A673 (cell line): ENCODE measurements at regions not wholly inside any gene's neighbourhood (a gene's known extent, or its start where the extent isn't known, plus 50 kb on each side); places are given as distances from the start of the nearest gene placed in this dataset.

ENCODE experiments used
- BruUV-seq: library from RNA; stranded (reverse); fragments of 400-500 nt; replicated peaks from 2 replicates; lab custom pipeline; 2021; lab: Mats Ljungman, UMichigan
- CTCF ChIA-PET: fragments of 300-600 bp; sonication (Branson Sonifier 250); formaldehyde crosslinking; loops from one replicate; lab custom pipeline; 2022; ENCODE audit warnings: antibody characterized with exemption; lab: Charles Lee
- POLR2A ChIA-PET: fragments of 300-600 bp; sonication (Branson Sonifier 250); formaldehyde crosslinking; loops from one replicate; lab custom pipeline; 2022; ENCODE audit warnings: antibody characterized with exemption; ENCODE audit not compliant: low non-redundant PET; lab: Charles Lee
- DNase-seq: peaks from one replicate; pipeline ENCODE4 v3.0.0-alpha.2; 2015; ENCODE audit warnings: low spot score
- H3K27ac ChIP-seq: fragments of 200-600 bp; sonication (generic); 2 replicates; pipeline ENCODE4 v1.5.1; 2016; ENCODE audit warnings: mixed run types, low read depth, mild to moderate bottlenecking, mixed read lengths, antibody characterized with exemption, low read length; ENCODE audit not compliant: poor library complexity, severe bottlenecking
- H3K27me3 ChIP-seq: fragments of 200-600 bp; sonication (generic); replicated peaks from 2 replicates; pipeline ENCODE4 v1.6.1; 2017; ENCODE audit warnings: mixed run types, low read depth, mild to moderate bottlenecking, mixed read lengths, antibody characterized with exemption, low read length; ENCODE audit not compliant: insufficient read depth, poor library complexity
- H3K36me3 ChIP-seq: fragments of 200-600 bp; sonication (generic); 2 replicates; pipeline ENCODE4 v1.6.1; 2016; ENCODE audit warnings: mixed run types, mild to moderate bottlenecking, mixed read lengths, antibody characterized with exemption, low read length; ENCODE audit not compliant: insufficient read depth, poor library complexity, severe bottlenecking
- H3K4me1 ChIP-seq: fragments of 200-600 bp; sonication (generic); 2 replicates; pipeline ENCODE4 v1.6.1; 2017; ENCODE audit warnings: mixed run types, mild to moderate bottlenecking, mixed read lengths, antibody characterized with exemption, low read length; ENCODE audit not compliant: insufficient read depth, poor library complexity, severe bottlenecking
- H3K4me3 ChIP-seq: fragments of 200-600 bp; sonication (generic); 2 replicates; pipeline ENCODE4 v1.5.1; 2016; ENCODE audit warnings: low read depth, mixed run types, mild to moderate bottlenecking, mixed read lengths, low read length; ENCODE audit not compliant: poor library complexity, severe bottlenecking
- H3K9me3 ChIP-seq: fragments of 200-600 bp; sonication (generic); 2 replicates; pipeline ENCODE4 v1.6.1; 2016; ENCODE audit warnings: mixed run types, low read depth, mild to moderate bottlenecking, mixed read lengths, antibody characterized with exemption, low read length; ENCODE audit not compliant: poor library complexity, severe bottlenecking
- CTCF ChIP-seq: fragments of 300-800, 200-600 bp; sonication (generic); conservative IDR thresholded peaks from 2 replicates; pipeline ENCODE4 v1.5.1; 2017; ENCODE audit warnings: low read depth, mild to moderate bottlenecking, antibody characterized with exemption, low read length, moderate library complexity, mixed read lengths
- EZH2 ChIP-seq: fragments of 200-600 bp; sonication (generic); IDR thresholded peaks from 2 replicates; pipeline ENCODE4 v1.6.1; 2017; ENCODE audit warnings: borderline replicate concordance, low read depth, mild to moderate bottlenecking, mixed read lengths, antibody characterized with exemption, low read length; ENCODE audit not compliant: poor library complexity, severe bottlenecking
- intact Hi-C: fragments of 100-400 bp; cut with micrococcal nuclease; formaldehyde crosslinking; loops from one replicate; pipeline ENCODE4 v1.10.0; 2022; ENCODE audit not compliant: unreplicated experiment

DNA sequence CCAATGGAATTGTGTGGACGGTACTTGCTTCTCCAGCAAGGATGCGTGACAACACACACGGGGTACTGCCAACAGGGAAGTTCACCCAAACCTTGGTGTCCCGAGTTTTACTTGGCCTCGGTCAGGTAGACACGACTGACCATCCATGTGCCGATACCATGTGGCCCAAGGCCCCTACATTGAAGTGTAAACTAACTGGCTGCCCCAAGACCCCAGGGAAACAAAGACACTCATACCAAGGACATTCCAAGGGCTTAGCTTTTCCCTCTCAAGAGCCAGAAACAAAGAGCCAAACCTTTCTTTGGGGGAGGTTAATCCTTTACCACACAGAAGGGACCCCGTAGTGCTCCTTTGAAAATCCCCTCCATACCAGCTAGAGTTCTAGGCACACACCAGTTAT, 215.9 kb upstream of the TNRC6C start:
- Histone ChIP-seq H3K27me3 (no peaks in the 10 kb centered on the region), H3K4me1 (no peaks in the 10 kb centered on the region), H3K4me3 (no peak overlapping the region), H3K27ac (no peak overlapping the region), H3K9me3 (no peaks in the 10 kb centered on the region), H3K36me3 (no peaks in the 10 kb centered on the region)
- intact Hi-C loops, result no loop called here
- no peak for DNase-seq
- ChIA-PET POLR2A (no interaction called here), CTCF (no interaction called here)
- BruUV-seq, result no TSS peak
- TF ChIP-seq CTCF, result no peak

GRCh38 chr17:77744066-77744988, 214.2 kb upstream of the TNRC6C start:
- no peak overlapping the region for H3K4me3 ChIP-seq
- POLR2A ChIA-PET, result no interaction called here
- H3K27me3 ChIP-seq, result no peaks in the 10 kb centered on the region
- no peak overlapping the region for H3K27ac ChIP-seq
- BruUV-seq, result no TSS peak
- CTCF ChIA-PET, result no interaction called here
- DNase-seq, result no peak
- H3K4me1 ChIP-seq, result no peaks in the 10 kb centered on the region
- intact Hi-C loops, result no loop called here
- H3K36me3 ChIP-seq, result no peaks in the 10 kb centered on the region
- TF ChIP-seq CTCF, result no peak
- TF ChIP-seq EZH2, result no peak
- no peaks in the 10 kb centered on the region for H3K9me3 ChIP-seq

DNA sequence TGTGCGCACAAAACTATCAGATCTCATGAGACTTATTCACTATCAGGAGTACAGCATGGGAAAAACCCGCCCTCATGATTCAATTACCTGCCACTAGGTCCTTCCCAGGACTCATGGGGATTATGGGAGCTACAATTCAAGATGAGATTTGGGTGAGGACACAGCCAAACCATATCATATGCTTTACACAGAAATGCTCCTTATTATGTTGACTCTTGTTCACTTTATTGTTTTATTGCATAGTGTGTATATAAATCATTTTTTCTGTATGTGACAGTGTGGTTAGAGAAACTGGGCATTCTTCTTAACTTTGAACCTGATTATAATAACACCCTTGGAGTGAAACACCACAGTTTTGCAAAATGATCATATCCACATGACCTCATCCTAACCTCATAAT, 212.8 kb upstream of the TNRC6C start:
- Histone ChIP-seq H3K9me3 (no peaks in the 10 kb centered on the region), H3K27ac (no peak overlapping the region), H3K4me3 (no peak overlapping the region), H3K27me3 (no peaks in the 10 kb centered on the region), H3K36me3 (no peaks in the 10 kb centered on the region), H3K4me1 (no peaks in the 10 kb centered on the region)
- intact Hi-C loops, result no loop called here
- DNase-seq, result no peak
- CTCF ChIA-PET, result no interaction called here
- BruUV-seq, result no TSS peak
- TF ChIP-seq EZH2, result no peak
- no peak for TF ChIP-seq CTCF
- POLR2A ChIA-PET, result no interaction called here
